PFSK-1 (cell line): ENCODE measurements at regions not wholly inside any gene's neighbourhood (a gene's known extent, or its start where the extent isn't known, plus 50 kb on each side); places are given as distances from the start of the nearest gene placed in this dataset.

ENCODE experiments used
- FOXP2 ChIP-seq: optimal IDR thresholded peaks from 2 replicates; pipeline ENCODE3; 2011; ENCODE audit warnings: borderline replicate concordance, control low read depth, inconsistent platforms; ENCODE audit not compliant: insufficient read depth; ENCODE audit errors: extremely low read length, extremely low read depth
- POLR2AphosphoS5 ChIP-seq: IDR thresholded peaks from 2 replicates; pipeline ENCODE4 v1.6.1; 2012; ENCODE audit warnings: low read depth, mild to moderate bottlenecking, control low read depth, low read length, moderate library complexity
- REST ChIP-seq, 2 experiments: IDR thresholded peaks; 2 replicates each; pipeline versions ENCODE4 v1.6.1 to v1.8.0; 2011 to 2012; ENCODE audit warnings: low read depth in 2 of 2, low read length in 2 of 2, control low read depth in 1 of 2, inconsistent platforms in 1 of 2, mild to moderate bottlenecking in 1 of 2, moderate library complexity in 1 of 2; ENCODE audit not compliant: insufficient read depth in 1 of 2
- SIN3A ChIP-seq: IDR thresholded peaks from 2 replicates; pipeline ENCODE4 v1.6.1; 2012; ENCODE audit warnings: mild to moderate bottlenecking, low read length, moderate library complexity, borderline replicate concordance; ENCODE audit not compliant: insufficient read depth
- TAF1 ChIP-seq: IDR thresholded peaks from 2 replicates; pipeline ENCODE4 v1.6.1; 2012; ENCODE audit warnings: low read length, control low read depth, borderline replicate concordance; ENCODE audit not compliant: insufficient read depth

DNA sequence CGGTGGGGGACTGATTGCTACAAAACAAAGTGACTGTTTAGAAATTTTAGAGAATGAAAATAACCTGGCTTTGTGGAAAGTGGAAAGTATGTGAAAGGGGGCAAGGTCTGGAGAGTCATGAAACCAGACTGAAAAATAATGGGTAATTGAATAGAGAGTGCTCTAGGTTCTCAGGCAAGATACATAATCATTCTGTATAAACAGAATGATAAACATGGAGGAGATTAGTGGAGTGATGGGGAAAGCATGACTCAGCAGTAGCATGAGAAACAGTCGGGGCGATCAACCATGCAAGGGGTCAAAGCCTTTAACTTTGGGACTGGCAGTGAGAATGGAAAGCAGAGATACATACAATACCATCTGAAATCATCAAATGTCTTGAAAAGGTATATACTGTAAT is 332.5 kb downstream of the CCER1 start:
- TF ChIP-seq FOXP2 (no peak), SIN3A (no peak), REST (IDR thresholded peaks at IDR 0.05; ENCODE audit: insufficient read depth in 1 of 2, low read depth in 2 of 2, low read length in 2 of 2) (no peak), POLR2AphosphoS5 (no peak), TAF1 (no peak)

DNA sequence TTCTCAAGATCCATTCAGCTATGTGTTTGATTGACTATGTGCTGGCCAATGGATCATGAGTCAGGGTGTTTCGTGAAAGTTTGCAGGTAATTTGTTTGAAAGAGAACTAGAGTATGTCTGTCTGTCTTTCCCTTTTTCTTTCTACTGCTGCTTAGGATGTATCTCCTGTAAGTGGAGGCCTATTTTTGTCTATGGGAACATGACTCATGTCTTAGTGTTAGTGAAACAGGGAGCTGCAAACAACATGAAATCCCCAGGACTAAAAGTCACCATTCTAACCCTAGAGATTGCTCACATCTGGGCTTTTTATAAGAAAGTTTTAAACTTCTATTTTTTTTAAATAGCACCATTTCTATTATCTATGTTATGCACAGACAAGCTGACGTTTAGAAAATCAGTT is 333.0 kb downstream of the CCER1 start:
- no peak for TF ChIP-seq FOXP2
- no peak for TF ChIP-seq TAF1
- no peak for TF ChIP-seq REST (IDR thresholded peaks at IDR 0.05; ENCODE audit: insufficient read depth in 1 of 2, low read depth in 2 of 2, low read length in 2 of 2)
- no peak for TF ChIP-seq SIN3A
- no peak for TF ChIP-seq POLR2AphosphoS5

- TF ChIP-seq FOXP2 (no peak), POLR2AphosphoS5 (no peak), REST (IDR thresholded peaks at IDR 0.05; ENCODE audit: insufficient read depth in 1 of 2, low read depth in 2 of 2, low read length in 2 of 2) (no peak), TAF1 (no peak), SIN3A (no peak)
Observed at GRCh38 chr12:90619943-90620342, 335.0 kb downstream of the CCER1 start.

- TF ChIP-seq POLR2AphosphoS5, result no peak
- no peak for TF ChIP-seq REST (IDR thresholded peaks at IDR 0.05; ENCODE audit: insufficient read depth in 1 of 2, low read depth in 2 of 2, low read length in 2 of 2)
- TF ChIP-seq SIN3A, result no peak
- TF ChIP-seq FOXP2, result no peak
Observed at GRCh38 chr12:90618586-90618985, 336.4 kb downstream of the CCER1 start.

GRCh38 chr12:90611891-90612290 is 343.1 kb downstream of the CCER1 start:
- TF ChIP-seq FOXP2, result no peak
- no peak for TF ChIP-seq POLR2AphosphoS5
- TF ChIP-seq REST (IDR thresholded peaks at IDR 0.05; ENCODE audit: insufficient read depth in 1 of 2, low read depth in 2 of 2, low read length in 2 of 2), result no peak
- TF ChIP-seq TAF1, result no peak
- TF ChIP-seq SIN3A, result no peak
